Neural cell (in vitro differentiated cells): ENCODE measurements at regions not wholly inside any gene's neighbourhood (a gene's known extent, or its start where the extent isn't known, plus 50 kb on each side); places are given as distances from the start of the nearest gene placed in this dataset.

Experiments used
- H2AFZ ChIP-seq: fragments of 200-600, 300-800 bp; sonication (generic), shearing (Covaris generic); 2 replicates; pipeline ENCODE4 v1.6.0; 2014; ENCODE audit warnings: low read depth, mild to moderate bottlenecking, antibody characterized with exemption, low read length, moderate library complexity
- H3F3A ChIP-seq: fragments of 200-600 bp; shearing (Covaris generic); 2 replicates; pipeline ENCODE4 v1.6.1; 2016; ENCODE audit warnings: mild to moderate bottlenecking, moderate library complexity, mixed read lengths, antibody characterized with exemption, low read length; ENCODE audit not compliant: insufficient read depth, poor library complexity, severe bottlenecking
- H3K27ac ChIP-seq: fragments of 200-600, 300-800 bp; sonication (generic), shearing (Covaris generic); 2 replicates; pipeline ENCODE4 v1.5.1; 2014; ENCODE audit warnings: mild to moderate bottlenecking, low read length, moderate library complexity
- H3K27me3 ChIP-seq: fragments of 300-800, 200-600 bp; sonication (generic), shearing (Covaris generic); 2 replicates; pipeline ENCODE4 v1.6.0; 2014; ENCODE audit warnings: mild to moderate bottlenecking, low read depth, low read length, moderate library complexity; ENCODE audit not compliant: insufficient read depth
- H3K36me3 ChIP-seq: fragments of 300-800, 200-600 bp; sonication (generic), shearing (Covaris generic); 2 replicates; pipeline ENCODE4 v1.5.1; 2014; ENCODE audit warnings: mild to moderate bottlenecking, antibody characterized with exemption, low read length, moderate library complexity; ENCODE audit not compliant: insufficient read depth
- H3K4me2 ChIP-seq: fragments of 300-800, 200-600 bp; sonication (generic), shearing (Covaris generic); 2 replicates; pipeline ENCODE4 v1.6.0; 2014; ENCODE audit warnings: mild to moderate bottlenecking, low read length
- H3K4me3 ChIP-seq: fragments of 300-800, 200-600 bp; sonication (generic), shearing (Covaris generic); 2 replicates; pipeline ENCODE4 v1.5.1; 2014; ENCODE audit warnings: mild to moderate bottlenecking, low read length, moderate library complexity
- H3K79me2 ChIP-seq: fragments of 200-600 bp; shearing (Covaris generic); replicated peaks from 2 replicates; pipeline ENCODE4 v1.6.0; 2014; ENCODE audit warnings: mild to moderate bottlenecking, low read length, moderate library complexity; ENCODE audit not compliant: insufficient read depth
- H3K9ac ChIP-seq: fragments of 300-800, 200-600 bp; sonication (generic), shearing (Covaris generic); 2 replicates; pipeline ENCODE4 v1.6.1; 2016; ENCODE audit warnings: mild to moderate bottlenecking, low read length, mixed read lengths
- H3K9me2 ChIP-seq: fragments of 200-600 bp; shearing (Covaris generic); 2 replicates; pipeline ENCODE4 v1.6.1; 2016; ENCODE audit warnings: mild to moderate bottlenecking, low read length, mixed read lengths; ENCODE audit not compliant: insufficient read depth
- H3K9me3 ChIP-seq: fragments of 200-600, 300-800 bp; sonication (generic), shearing (Covaris generic); 2 replicates; pipeline ENCODE4 v1.6.1; 2016; ENCODE audit warnings: mild to moderate bottlenecking, mixed run types, low read length, moderate library complexity, mixed read lengths
- H4K20me1 ChIP-seq: fragments of 200-600 bp; shearing (Covaris generic); 2 replicates; pipeline ENCODE4 v1.6.1; 2016; ENCODE audit warnings: mild to moderate bottlenecking, mixed run types; ENCODE audit not compliant: insufficient read depth
- EP300 ChIP-seq: fragments of 450-650 bp; conservative IDR thresholded peaks from 2 replicates; pipeline ENCODE4 v1.6.1; 2014; ENCODE audit warnings: antibody characterized with exemption, mild to moderate bottlenecking, moderate library complexity; ENCODE audit not compliant: poor library complexity, severe bottlenecking
- EZH2 ChIP-seq: fragments of 200-600, 300-800 bp; shearing (Covaris generic), sonication (generic); IDR thresholded peaks from 2 replicates; pipeline ENCODE4 v1.6.1; 2014; ENCODE audit warnings: antibody characterized with exemption, low read length, borderline replicate concordance, mild to moderate bottlenecking; ENCODE audit not compliant: insufficient read depth, poor library complexity, severe bottlenecking
- MXI1 ChIP-seq: fragments of 450-650 bp; conservative IDR thresholded peaks from 2 replicates; pipeline ENCODE4 v1.6.1; 2014; ENCODE audit warnings: antibody characterized with exemption, mild to moderate bottlenecking; ENCODE audit not compliant: poor library complexity, severe bottlenecking
- POLR2AphosphoS5 ChIP-seq: IDR thresholded peaks from 2 replicates; pipeline ENCODE4 v1.6.1; 2012
- RAD21 ChIP-seq: fragments of 450-650 bp; conservative IDR thresholded peaks from 2 replicates; pipeline ENCODE4 v1.6.1; 2014; ENCODE audit warnings: antibody characterized with exemption, mild to moderate bottlenecking, moderate library complexity
- SMC3 ChIP-seq: fragments of 450-650 bp; conservative IDR thresholded peaks from 2 replicates; pipeline ENCODE4 v1.6.1; 2014; ENCODE audit warnings: antibody characterized with exemption, mild to moderate bottlenecking, moderate library complexity; ENCODE audit not compliant: poor library complexity
- TAF1 ChIP-seq: IDR thresholded peaks from 2 replicates; pipeline ENCODE4 v1.6.1; 2012; ENCODE audit warnings: low read depth
- TF ChIP-seq, protein P1 (sequence below): fragments of 450-650 bp; IDR thresholded peaks from 2 replicates; pipeline ENCODE4 v1.5.1; 2014; ENCODE audit warnings: antibody characterized with exemption, mild to moderate bottlenecking, moderate library complexity; ENCODE audit not compliant: poor library complexity, severe bottlenecking
- TF ChIP-seq, protein P2 (sequence below): IDR thresholded peaks from 2 replicates; pipeline ENCODE4 v1.6.1; 2012; ENCODE audit warnings: borderline replicate concordance

DNA sequence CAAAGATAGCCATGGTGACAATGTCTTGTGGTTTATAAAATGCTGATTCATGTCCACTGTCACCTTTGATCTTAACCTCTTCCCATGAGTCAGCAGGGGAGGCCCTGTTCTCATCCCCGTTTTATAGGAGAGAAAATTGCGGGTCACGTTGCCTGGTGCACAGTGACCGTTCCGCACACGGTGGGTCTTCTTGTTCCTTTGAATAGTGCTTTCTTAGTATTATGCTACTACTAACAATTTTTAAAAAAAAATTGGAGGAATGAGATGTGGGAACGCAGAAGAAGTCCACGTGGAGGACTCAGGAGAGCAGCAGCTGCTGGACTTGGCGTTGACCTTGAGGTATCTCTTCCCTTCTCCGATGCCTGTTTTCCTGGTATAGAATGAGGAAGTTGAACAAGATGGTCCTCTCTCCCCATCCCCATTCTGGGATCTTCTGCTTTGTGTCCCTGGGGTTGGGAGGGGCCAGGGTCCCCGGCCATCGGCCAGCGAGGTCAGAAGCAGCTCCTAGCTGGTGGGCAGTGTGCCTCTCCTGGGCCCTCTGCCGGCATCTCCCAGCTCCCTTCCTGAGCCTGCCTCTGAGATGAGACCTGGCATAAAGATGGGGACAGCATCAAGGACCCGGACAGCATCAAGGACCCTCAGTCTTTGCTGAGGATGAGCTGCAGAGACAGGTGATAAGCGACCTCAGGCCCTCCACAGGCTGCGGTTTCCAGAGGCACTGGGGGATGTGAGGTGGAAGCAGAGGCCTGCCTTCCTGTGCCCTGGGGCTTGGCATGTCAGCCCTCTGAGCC is 143.9 kb downstream of the C9orf50 start:
- H3K27ac ChIP-seq: no peak overlapping the region
- H3K9me3 ChIP-seq: no peaks in the 10 kb centered on the region
- no peaks in the 10 kb centered on the region for H4K20me1 ChIP-seq
- no peaks in the 10 kb centered on the region for H3K27me3 ChIP-seq
- no peaks in the 10 kb centered on the region for H3K36me3 ChIP-seq
- H3K4me2 ChIP-seq: no peak overlapping the region
- no peaks in the 10 kb centered on the region for H3K9me2 ChIP-seq
- no peak overlapping the region for H3K4me3 ChIP-seq
- H3K79me2 ChIP-seq: no peaks in the 10 kb centered on the region
- H3F3A ChIP-seq: no peaks in the 10 kb centered on the region
- TF ChIP-seq EP300: no peak
- TF ChIP-seq, protein P1, sequence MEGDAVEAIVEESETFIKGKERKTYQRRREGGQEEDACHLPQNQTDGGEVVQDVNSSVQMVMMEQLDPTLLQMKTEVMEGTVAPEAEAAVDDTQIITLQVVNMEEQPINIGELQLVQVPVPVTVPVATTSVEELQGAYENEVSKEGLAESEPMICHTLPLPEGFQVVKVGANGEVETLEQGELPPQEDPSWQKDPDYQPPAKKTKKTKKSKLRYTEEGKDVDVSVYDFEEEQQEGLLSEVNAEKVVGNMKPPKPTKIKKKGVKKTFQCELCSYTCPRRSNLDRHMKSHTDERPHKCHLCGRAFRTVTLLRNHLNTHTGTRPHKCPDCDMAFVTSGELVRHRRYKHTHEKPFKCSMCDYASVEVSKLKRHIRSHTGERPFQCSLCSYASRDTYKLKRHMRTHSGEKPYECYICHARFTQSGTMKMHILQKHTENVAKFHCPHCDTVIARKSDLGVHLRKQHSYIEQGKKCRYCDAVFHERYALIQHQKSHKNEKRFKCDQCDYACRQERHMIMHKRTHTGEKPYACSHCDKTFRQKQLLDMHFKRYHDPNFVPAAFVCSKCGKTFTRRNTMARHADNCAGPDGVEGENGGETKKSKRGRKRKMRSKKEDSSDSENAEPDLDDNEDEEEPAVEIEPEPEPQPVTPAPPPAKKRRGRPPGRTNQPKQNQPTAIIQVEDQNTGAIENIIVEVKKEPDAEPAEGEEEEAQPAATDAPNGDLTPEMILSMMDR: no peak
- TF ChIP-seq POLR2AphosphoS5: no peak
- no peak for TF ChIP-seq TAF1
- no peak for TF ChIP-seq SMC3
- TF ChIP-seq MXI1: no peak
- TF ChIP-seq, protein P2, sequence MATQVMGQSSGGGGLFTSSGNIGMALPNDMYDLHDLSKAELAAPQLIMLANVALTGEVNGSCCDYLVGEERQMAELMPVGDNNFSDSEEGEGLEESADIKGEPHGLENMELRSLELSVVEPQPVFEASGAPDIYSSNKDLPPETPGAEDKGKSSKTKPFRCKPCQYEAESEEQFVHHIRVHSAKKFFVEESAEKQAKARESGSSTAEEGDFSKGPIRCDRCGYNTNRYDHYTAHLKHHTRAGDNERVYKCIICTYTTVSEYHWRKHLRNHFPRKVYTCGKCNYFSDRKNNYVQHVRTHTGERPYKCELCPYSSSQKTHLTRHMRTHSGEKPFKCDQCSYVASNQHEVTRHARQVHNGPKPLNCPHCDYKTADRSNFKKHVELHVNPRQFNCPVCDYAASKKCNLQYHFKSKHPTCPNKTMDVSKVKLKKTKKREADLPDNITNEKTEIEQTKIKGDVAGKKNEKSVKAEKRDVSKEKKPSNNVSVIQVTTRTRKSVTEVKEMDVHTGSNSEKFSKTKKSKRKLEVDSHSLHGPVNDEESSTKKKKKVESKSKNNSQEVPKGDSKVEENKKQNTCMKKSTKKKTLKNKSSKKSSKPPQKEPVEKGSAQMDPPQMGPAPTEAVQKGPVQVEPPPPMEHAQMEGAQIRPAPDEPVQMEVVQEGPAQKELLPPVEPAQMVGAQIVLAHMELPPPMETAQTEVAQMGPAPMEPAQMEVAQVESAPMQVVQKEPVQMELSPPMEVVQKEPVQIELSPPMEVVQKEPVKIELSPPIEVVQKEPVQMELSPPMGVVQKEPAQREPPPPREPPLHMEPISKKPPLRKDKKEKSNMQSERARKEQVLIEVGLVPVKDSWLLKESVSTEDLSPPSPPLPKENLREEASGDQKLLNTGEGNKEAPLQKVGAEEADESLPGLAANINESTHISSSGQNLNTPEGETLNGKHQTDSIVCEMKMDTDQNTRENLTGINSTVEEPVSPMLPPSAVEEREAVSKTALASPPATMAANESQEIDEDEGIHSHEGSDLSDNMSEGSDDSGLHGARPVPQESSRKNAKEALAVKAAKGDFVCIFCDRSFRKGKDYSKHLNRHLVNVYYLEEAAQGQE: no peak
- no peak for TF ChIP-seq EZH2
- TF ChIP-seq RAD21: no peak
- no peak overlapping the region for H3K9ac ChIP-seq
- no peak overlapping the region for H2AFZ ChIP-seq

DNA sequence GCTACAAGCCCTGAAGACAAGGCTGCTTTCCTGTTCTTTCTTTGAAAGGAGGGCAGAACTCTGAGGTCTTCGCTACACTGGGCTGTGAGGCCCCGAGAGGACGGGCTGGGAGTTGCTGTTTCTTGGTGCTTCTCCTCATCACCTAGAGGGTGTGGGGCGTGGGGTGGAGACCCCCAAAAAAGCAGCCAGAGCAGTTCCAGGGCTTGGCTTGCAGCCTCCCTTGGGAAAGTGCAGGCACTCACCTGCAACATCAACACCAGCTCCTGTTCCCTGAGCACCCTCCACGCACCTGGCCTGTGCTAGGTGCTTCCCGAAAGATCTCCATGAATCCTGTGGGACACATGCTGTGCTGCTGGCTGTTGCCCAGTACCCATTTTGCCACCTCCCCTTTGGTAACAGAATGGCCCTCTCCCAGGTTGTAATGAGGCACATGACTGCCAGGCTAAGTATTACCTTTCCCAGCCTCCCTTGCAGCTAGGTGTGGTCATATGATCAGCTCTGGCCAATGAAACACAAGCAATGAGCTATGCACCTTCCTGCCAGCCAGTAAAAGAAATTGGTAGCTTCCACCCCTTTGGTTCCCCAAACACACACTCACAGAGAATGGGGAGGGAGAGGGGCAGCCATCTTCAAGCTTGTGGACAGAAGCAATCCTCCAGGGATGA is 146.0 kb downstream of the C9orf50 start:
- Histone ChIP-seq H3K4me2 (no peak overlapping the region), H3K9me2 (no peaks in the 10 kb centered on the region), H3K9me3 (no peaks in the 10 kb centered on the region), H3K79me2 (no peaks in the 10 kb centered on the region), H3K36me3 (no peaks in the 10 kb centered on the region), H3K27ac (no peak overlapping the region), H3K4me3 (no peak overlapping the region), H3K9ac (no peak overlapping the region), H3F3A (no peaks in the 10 kb centered on the region), H2AFZ (no peak overlapping the region), H4K20me1 (no peaks in the 10 kb centered on the region), H3K27me3 (no peaks in the 10 kb centered on the region)
- no peak for TF ChIP-seq TAF1
- TF ChIP-seq RAD21: no peak
- TF ChIP-seq, protein P2: no peak
- TF ChIP-seq SMC3: no peak
- TF ChIP-seq POLR2AphosphoS5: no peak
- no peak for TF ChIP-seq MXI1
- TF ChIP-seq, protein P1: no peak
- no peak for TF ChIP-seq EP300
- no peak for TF ChIP-seq EZH2
